ENCODE measurements at regions not wholly inside any gene's neighbourhood (a gene's known extent, or its start where the extent isn't known, plus 50 kb on each side); places are given as distances from the start of the nearest gene placed in this dataset.

DNA sequence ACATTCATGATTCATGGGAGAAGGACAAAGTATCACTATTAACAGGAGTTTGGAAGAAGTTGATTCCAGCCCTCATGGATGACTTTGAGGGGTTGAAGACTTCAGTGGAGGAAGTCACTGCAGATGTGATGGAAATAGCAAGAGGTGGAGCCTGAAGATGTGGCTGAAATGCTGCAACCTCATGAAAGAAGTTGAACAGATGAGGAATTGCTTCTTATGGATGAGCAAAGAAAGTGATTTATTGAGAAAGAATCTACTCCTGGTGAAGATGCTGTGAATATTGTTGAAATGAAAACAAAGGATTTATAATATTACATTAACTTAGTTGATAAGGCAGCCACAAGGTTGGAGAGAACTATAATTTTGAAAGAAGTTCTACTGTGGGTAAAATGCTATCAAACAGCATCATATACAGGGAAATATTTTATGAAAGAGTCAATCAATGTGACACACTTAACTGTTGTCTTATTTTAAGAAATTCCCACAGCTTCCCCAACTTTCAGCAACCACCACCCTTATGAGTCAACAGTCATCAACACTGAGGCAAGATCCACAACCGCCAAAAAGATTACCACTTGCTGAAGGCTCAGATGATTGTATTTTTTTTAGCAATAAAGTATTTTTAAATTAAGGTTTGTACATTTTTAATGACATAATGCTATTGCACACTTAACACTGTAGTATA lies 302.6 kb downstream of the CBLL2 start:
- no peak for TF ChIP-seq POLR2A (IDR thresholded peaks at IDR 0.05)
- TF ChIP-seq, protein P1, sequence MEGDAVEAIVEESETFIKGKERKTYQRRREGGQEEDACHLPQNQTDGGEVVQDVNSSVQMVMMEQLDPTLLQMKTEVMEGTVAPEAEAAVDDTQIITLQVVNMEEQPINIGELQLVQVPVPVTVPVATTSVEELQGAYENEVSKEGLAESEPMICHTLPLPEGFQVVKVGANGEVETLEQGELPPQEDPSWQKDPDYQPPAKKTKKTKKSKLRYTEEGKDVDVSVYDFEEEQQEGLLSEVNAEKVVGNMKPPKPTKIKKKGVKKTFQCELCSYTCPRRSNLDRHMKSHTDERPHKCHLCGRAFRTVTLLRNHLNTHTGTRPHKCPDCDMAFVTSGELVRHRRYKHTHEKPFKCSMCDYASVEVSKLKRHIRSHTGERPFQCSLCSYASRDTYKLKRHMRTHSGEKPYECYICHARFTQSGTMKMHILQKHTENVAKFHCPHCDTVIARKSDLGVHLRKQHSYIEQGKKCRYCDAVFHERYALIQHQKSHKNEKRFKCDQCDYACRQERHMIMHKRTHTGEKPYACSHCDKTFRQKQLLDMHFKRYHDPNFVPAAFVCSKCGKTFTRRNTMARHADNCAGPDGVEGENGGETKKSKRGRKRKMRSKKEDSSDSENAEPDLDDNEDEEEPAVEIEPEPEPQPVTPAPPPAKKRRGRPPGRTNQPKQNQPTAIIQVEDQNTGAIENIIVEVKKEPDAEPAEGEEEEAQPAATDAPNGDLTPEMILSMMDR (IDR thresholded peaks at IDR 0.05), result no peak
- H3K27me3 ChIP-seq, result no peaks in the 10 kb centered on the region
- intact Hi-C loops (cut with DNase I; ENCODE audit: low total_unique reads), result no loop called here
- no peak overlapping the region for H3K4me3 ChIP-seq
- no peaks in the 10 kb centered on the region for H3K9me3 ChIP-seq
- H3K4me1 ChIP-seq, result no peaks in the 10 kb centered on the region
- no peak overlapping the region for H3K27ac ChIP-seq
- no peak for DNase-seq
- H3K36me3 ChIP-seq, result no peaks in the 10 kb centered on the region

DNA sequence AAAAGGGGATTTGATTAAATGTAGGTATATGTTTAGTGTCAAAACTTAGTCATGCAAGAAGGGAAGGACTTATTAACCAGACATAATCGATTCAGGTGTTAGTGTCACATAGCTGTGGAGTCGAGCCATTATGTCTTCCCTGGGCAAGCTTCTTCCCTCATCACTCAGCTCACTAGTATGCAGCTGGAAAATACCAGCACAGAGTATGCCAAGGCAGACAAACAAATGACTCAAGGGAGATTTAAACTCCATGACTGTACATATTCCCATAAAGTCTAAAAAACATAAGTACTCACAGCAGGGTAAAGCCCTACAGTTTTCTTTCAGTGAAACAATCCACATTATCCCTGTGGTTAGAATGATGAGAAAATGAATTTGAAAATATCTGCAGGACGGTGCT lies 304.5 kb downstream of the CBLL2 start:
- Histone ChIP-seq H3K27ac (no peak overlapping the region), H3K4me1 (no peaks in the 10 kb centered on the region), H3K4me3 (no peak overlapping the region), H3K27me3 (no peaks in the 10 kb centered on the region), H3K9me3 (no peaks in the 10 kb centered on the region), H3K36me3 (no peaks in the 10 kb centered on the region)
- intact Hi-C loops (cut with DNase I; ENCODE audit: low total_unique reads), result no loop called here
- no peak for DNase-seq
- TF ChIP-seq, protein P1 (IDR thresholded peaks at IDR 0.05), result no peak
- no peak for TF ChIP-seq POLR2A (IDR thresholded peaks at IDR 0.05)

GRCh38 chrX:22585831-22586230 lies 313.1 kb downstream of the CBLL2 start:
- H3K27ac ChIP-seq, result no peak overlapping the region
- H3K4me1 ChIP-seq, result no peaks in the 10 kb centered on the region
- no peaks in the 10 kb centered on the region for H3K27me3 ChIP-seq
- TF ChIP-seq, protein P1 (IDR thresholded peaks at IDR 0.05), result no peak
- TF ChIP-seq POLR2A (IDR thresholded peaks at IDR 0.05), result no peak
- intact Hi-C loops (cut with DNase I; ENCODE audit: low total_unique reads), result no loop called here
- no peaks in the 10 kb centered on the region for H3K9me3 ChIP-seq
- no peak for DNase-seq
- no peaks in the 10 kb centered on the region for H3K36me3 ChIP-seq
- H3K4me3 ChIP-seq, result no peak overlapping the region

GRCh38 chrX:22589845-22590244 lies 317.1 kb downstream of the CBLL2 start:
- no peaks in the 10 kb centered on the region for H3K4me1 ChIP-seq
- H3K27me3 ChIP-seq, result no peaks in the 10 kb centered on the region
- H3K36me3 ChIP-seq, result no peaks in the 10 kb centered on the region
- no peaks in the 10 kb centered on the region for H3K9me3 ChIP-seq
- no peak for DNase-seq
- no peak overlapping the region for H3K27ac ChIP-seq
- H3K4me3 ChIP-seq, result no peak overlapping the region
- intact Hi-C loops (cut with DNase I; ENCODE audit: low total_unique reads), result no loop called here
- TF ChIP-seq, protein P1 (IDR thresholded peaks at IDR 0.05), result no peak
- no peak for TF ChIP-seq POLR2A (IDR thresholded peaks at IDR 0.05)

DNA sequence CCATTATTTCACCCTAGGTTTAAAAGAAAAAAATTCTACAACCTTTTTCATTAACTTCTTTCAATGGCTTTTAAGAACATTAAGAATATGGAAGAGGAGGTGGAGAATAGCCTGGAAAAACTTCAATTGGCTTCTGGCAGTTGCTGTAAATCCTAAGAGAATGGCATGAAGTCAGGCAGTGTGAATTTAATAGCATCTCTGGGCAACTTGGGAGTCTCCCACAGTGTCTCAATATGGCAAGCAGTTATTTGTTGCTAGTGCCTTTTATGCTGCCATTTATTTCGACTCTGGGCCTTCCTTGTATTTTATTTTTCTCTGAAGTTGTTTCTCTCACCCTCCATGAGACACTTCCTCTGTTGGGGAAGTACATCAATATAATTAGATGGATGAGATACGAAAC lies 322.1 kb downstream of the CBLL2 start:
- TF ChIP-seq, protein P1 (IDR thresholded peaks at IDR 0.05), result no peak
- TF ChIP-seq POLR2A (IDR thresholded peaks at IDR 0.05), result no peak
- Histone ChIP-seq H3K4me1 (no peaks in the 10 kb centered on the region), H3K36me3 (no peaks in the 10 kb centered on the region), H3K4me3 (no peak overlapping the region), H3K9me3 (no peaks in the 10 kb centered on the region), H3K27ac (no peak overlapping the region), H3K27me3 (no peaks in the 10 kb centered on the region)
- intact Hi-C loops (cut with DNase I; ENCODE audit: low total_unique reads), result no loop called here
- DNase-seq, result no peak

Data from uterus (tissue), 3 donors.